HepG2 (cell line): ENCODE measurements at regions not wholly inside any gene's neighbourhood (a gene's known extent, or its start where the extent isn't known, plus 50 kb on each side); places are given as distances from the start of the nearest gene placed in this dataset.

Experiments
- ATAC-seq: fragments of 200-7000 bp; cut with Tn5 transposase; 3 replicates; pipeline ENCODE4 v1.9.1; 2020; ENCODE audit warnings: mild to moderate bottlenecking, moderate library complexity
- BruUV-seq: library from RNA; stranded (reverse); fragments of 400-500 nt; replicated peaks from 2 replicates; lab custom pipeline; 2021; lab: Mats Ljungman, UMichigan
- CTCF ChIA-PET: fragments of 300-600 bp; formaldehyde crosslinking; extraction: SDS; loops from one replicate; lab custom pipeline; 2021; ENCODE audit warnings: low total read pairs, inconsistent platforms, low intra/inter-chr PET ratio; lab: Yijun Ruan, JAX
- POLR2A ChIA-PET: fragments of 350-600 bp; sonication (Branson Sonifier 250); formaldehyde crosslinking; loops from one replicate; lab custom pipeline; 2020; ENCODE audit warnings: antibody characterized with exemption, inconsistent platforms; lab: Yijun Ruan, JAX
- DNase-seq: peaks from one replicate; pipeline ENCODE4 v3.0.0-alpha.2; 2015; ENCODE audit warnings: low spot score
- FAIRE-seq: peaks from 3 replicates; lab custom pipeline; 2011; peaks lifted over from hg19 to GRCh38; lab: Jason Lieb, UNC
- H2AFZ ChIP-seq: one replicate; pipeline ENCODE4 v1.6.1; 2011; ENCODE audit warnings: low read length, inconsistent platforms
- H3K27ac ChIP-seq: fragments of 300-600 bp; 3 replicates; pipeline ENCODE4 v1.8.0; 2011; ENCODE audit warnings: mixed run types, mild to moderate bottlenecking, mixed read lengths, low read length, inconsistent platforms; ENCODE audit not compliant: insufficient read depth; ENCODE audit errors: extremely low read length
- H3K27me3 ChIP-seq, 2 experiments: fragments of 200-600 bp in 1 of 2; 2 replicates in 1 of 2; 3 replicates in 1 of 2; pipeline versions ENCODE4 v1.6.0 to v1.8.0; 2011; ENCODE audit warnings: low read length in 2 of 2, mild to moderate bottlenecking in 2 of 2, moderate library complexity in 2 of 2, inconsistent platforms in 1 of 2; ENCODE audit not compliant: insufficient read depth in 2 of 2, control insufficient read depth in 1 of 2
- H3K36me3 ChIP-seq, 2 experiments: fragments of 200-600 bp in 1 of 2; replicated peaks in 1 of 2; 2 replicates in 1 of 2; 3 replicates in 1 of 2; pipeline versions ENCODE4 v1.5.1 to v1.8.0; 2011; ENCODE audit warnings: low read length in 2 of 2, inconsistent platforms in 1 of 2; ENCODE audit not compliant: insufficient read depth in 2 of 2, control insufficient read depth in 1 of 2
- H3K4me1 ChIP-seq: 2 replicates; pipeline ENCODE4 v1.5.1; 2012; ENCODE audit warnings: low read length, inconsistent platforms; ENCODE audit not compliant: insufficient read depth
- H3K4me2 ChIP-seq: 2 replicates; pipeline ENCODE4 v1.6.0; 2011; ENCODE audit warnings: low read depth, low read length, inconsistent platforms
- H3K4me3 ChIP-seq, 3 experiments: fragments of 200-600 bp in 1 of 3; sonication (generic), shearing (Covaris generic) in 1 of 3; replicated peaks in 1 of 3; 2 replicates each; pipeline ENCODE4 v1.5.1; 2011 to 2016; ENCODE audit warnings: low read length in 3 of 3, inconsistent platforms in 2 of 3, low read depth in 2 of 3, mild to moderate bottlenecking in 2 of 3, control low read depth in 1 of 3, mixed read lengths in 1 of 3; ENCODE audit not compliant: insufficient read depth in 1 of 3
- H3K79me2 ChIP-seq: one replicate; pipeline ENCODE4 v1.6.1; 2011; ENCODE audit warnings: low read length, inconsistent platforms; ENCODE audit not compliant: insufficient read depth
- H3K9ac ChIP-seq: 2 replicates; pipeline ENCODE4 v1.6.0; 2011; ENCODE audit warnings: mild to moderate bottlenecking, low read depth, low read length, inconsistent platforms; ENCODE audit not compliant: insufficient read depth
- H3K9me3 ChIP-seq: 2 replicates; pipeline ENCODE4 v1.5.1; 2012; ENCODE audit warnings: mild to moderate bottlenecking, low read length
- H4K20me1 ChIP-seq: 2 replicates; pipeline ENCODE4 v1.6.0; 2011; ENCODE audit warnings: inconsistent platforms, mild to moderate bottlenecking, low read length, moderate library complexity; ENCODE audit not compliant: insufficient read depth
- ATAD3A ChIP-seq: sonication (generic); formaldehyde crosslinking; IDR thresholded peaks from 2 replicates; pipeline ENCODE4 v1.4.0; 2020; ENCODE audit warnings: missing genetic modification reagents
- BRCA1 ChIP-seq: sonication (generic); formaldehyde crosslinking; IDR thresholded peaks from 2 replicates; pipeline ENCODE4 v1.4.0; 2020; ENCODE audit warnings: missing genetic modification reagents
- CHD4 ChIP-seq: fragments of 200-600 bp; sonication (generic); IDR thresholded peaks from 2 replicates; pipeline ENCODE4 v1.7.0; 2017; ENCODE audit warnings: mild to moderate bottlenecking, low read length, borderline replicate concordance
- DMTF1 ChIP-seq: sonication (generic); formaldehyde crosslinking; IDR thresholded peaks from 2 replicates; pipeline ENCODE4 v1.4.0; 2020; ENCODE audit warnings: mild to moderate bottlenecking, missing genetic modification reagents
- MED13 ChIP-seq: sonication (generic); formaldehyde crosslinking; IDR thresholded peaks from 2 replicates; pipeline ENCODE4 v1.5.0; 2020; ENCODE audit warnings: missing genetic modification reagents
- MNT ChIP-seq: fragments of 450-650 bp; IDR thresholded peaks from 2 replicates; pipeline ENCODE4 v1.6.1; 2016
- PPARG ChIP-seq: conservative IDR thresholded peaks from 2 replicates; pipeline ENCODE4 v1.6.1; 2016; ENCODE audit warnings: missing biosample characterization, missing genetic modification reagents
- SAFB2 ChIP-seq: sonication (generic); formaldehyde crosslinking; IDR thresholded peaks from 2 replicates; pipeline ENCODE4 v1.5.1; 2020; ENCODE audit warnings: missing genetic modification reagents, low read depth, mild to moderate bottlenecking, borderline replicate concordance
- SOX5 ChIP-seq: IDR thresholded peaks from 2 replicates; pipeline ENCODE4 v1.6.1; 2016; ENCODE audit warnings: borderline replicate concordance
- ZNF281 ChIP-seq: sonication (generic); formaldehyde crosslinking; IDR thresholded peaks from 2 replicates; pipeline ENCODE4 v1.4.0; 2020; ENCODE audit warnings: missing genetic modification reagents, borderline replicate concordance
- ZNF501 ChIP-seq: sonication (generic); formaldehyde crosslinking; IDR thresholded peaks from 2 replicates; pipeline ENCODE4 v1.5.1; 2020; ENCODE audit warnings: mild to moderate bottlenecking, moderate library complexity, missing genetic modification reagents
- ZNF615 ChIP-seq: sonication (generic); formaldehyde crosslinking; IDR thresholded peaks from 2 replicates; pipeline ENCODE4 v1.5.0; 2020; ENCODE audit warnings: mild to moderate bottlenecking, missing genetic modification reagents, borderline replicate concordance
- ZNF850 ChIP-seq: sonication (generic); formaldehyde crosslinking; conservative IDR thresholded peaks from 2 replicates; pipeline ENCODE4 v1.9.0; 2021; ENCODE audit warnings: mild to moderate bottlenecking, missing genetic modification reagents
- ZSCAN25 ChIP-seq: sonication (generic); formaldehyde crosslinking; IDR thresholded peaks from 2 replicates; pipeline ENCODE4 v1.8.0; 2022; ENCODE audit warnings: mild to moderate bottlenecking, missing genetic modification reagents
- in situ Hi-C: cut with HindIII; loops from 2 replicates; pipeline ENCODE4 v1.10.0; 2017; ENCODE audit warnings: low pct_unique_long_range_greater_than_20kb; ENCODE audit not compliant: extremely low pct_ligation_motif_present
- intact Hi-C: fragments of 100-400 bp; cut with micrococcal nuclease; formaldehyde crosslinking; loops from one replicate; pipeline ENCODE4 v1.10.0; 2022; ENCODE audit not compliant: unreplicated experiment
- TF ChIP-seq, protein P1 (sequence below): sonication (generic); formaldehyde crosslinking; IDR thresholded peaks from 2 replicates; pipeline ENCODE4 v1.9.0; 2022; ENCODE audit warnings: missing genetic modification reagents, mild to moderate bottlenecking, borderline replicate concordance

- Histone ChIP-seq H3K9me3 (no peaks in the 10 kb centered on the region), H3K79me2 (no peaks in the 10 kb centered on the region), H4K20me1 (no peaks in the 10 kb centered on the region), H3K4me2 (no peak overlapping the region), H3K27me3 (no peaks in the 10 kb centered on the region), H2AFZ (no peak overlapping the region), H3K27ac (no peak overlapping the region), H3K4me3 (no peak overlapping the region), H3K36me3 (no peaks in the 10 kb centered on the region), H3K4me1 (peaks cover 30% of the 10 kb centered on the region), H3K9ac (no peak overlapping the region)
- in situ Hi-C loops (no loop called here), intact Hi-C loops (loop anchor here (10.0 kb wide), 1 partner anchor 90 kb away; no protein-coding TSS in a partner anchor)
- no peak for FAIRE-seq
- BruUV-seq = no TSS peak
- CTCF ChIA-PET = no interaction called here
- DNase-seq = no peak
- TF ChIP-seq MED13 (CRISPR knock-in tag) = no peak
- TF ChIP-seq ZNF501 (CRISPR knock-in tag) = no peak
- TF ChIP-seq ZNF281 (CRISPR knock-in tag) = no peak
- no peak for TF ChIP-seq ATAD3A (CRISPR knock-in tag)
- TF ChIP-seq SOX5 = no peak
- no peak for TF ChIP-seq SAFB2 (CRISPR knock-in tag)
- TF ChIP-seq ZSCAN25 (CRISPR knock-in tag) = no peak
- no peak for TF ChIP-seq MNT
- TF ChIP-seq PPARG (CRISPR knock-in tag) = no peak
- no peak for TF ChIP-seq DMTF1
- TF ChIP-seq ZNF850 (CRISPR knock-in tag) = no peak
- TF ChIP-seq ZNF615 (CRISPR knock-in tag) = no peak
- TF ChIP-seq BRCA1 (CRISPR knock-in tag) = no peak
- TF ChIP-seq, protein P1, sequence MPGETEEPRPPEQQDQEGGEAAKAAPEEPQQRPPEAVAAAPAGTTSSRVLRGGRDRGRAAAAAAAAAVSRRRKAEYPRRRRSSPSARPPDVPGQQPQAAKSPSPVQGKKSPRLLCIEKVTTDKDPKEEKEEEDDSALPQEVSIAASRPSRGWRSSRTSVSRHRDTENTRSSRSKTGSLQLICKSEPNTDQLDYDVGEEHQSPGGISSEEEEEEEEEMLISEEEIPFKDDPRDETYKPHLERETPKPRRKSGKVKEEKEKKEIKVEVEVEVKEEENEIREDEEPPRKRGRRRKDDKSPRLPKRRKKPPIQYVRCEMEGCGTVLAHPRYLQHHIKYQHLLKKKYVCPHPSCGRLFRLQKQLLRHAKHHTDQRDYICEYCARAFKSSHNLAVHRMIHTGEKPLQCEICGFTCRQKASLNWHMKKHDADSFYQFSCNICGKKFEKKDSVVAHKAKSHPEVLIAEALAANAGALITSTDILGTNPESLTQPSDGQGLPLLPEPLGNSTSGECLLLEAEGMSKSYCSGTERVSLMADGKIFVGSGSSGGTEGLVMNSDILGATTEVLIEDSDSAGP (CRISPR knock-in tag) = no peak
- no peak for TF ChIP-seq CHD4
- no peak for ATAC-seq
- POLR2A ChIA-PET = no interaction called here
These were observed 431.6 kb upstream of the MAOA start for GRCh38 chrX:43224496-43224895.
